ENCODE measurements at regions not wholly inside any gene's neighbourhood (a gene's known extent, or its start where the extent isn't known, plus 50 kb on each side); places are given as distances from the start of the nearest gene placed in this dataset.

GRCh38 chr5:97600486-97600885, 417.4 kb upstream of the RIOK2 start:
- ChIA-PET POLR2A (no interaction called here), CTCF (no interaction called here)
- Histone ChIP-seq H3K4me1 (ENCODE audit: control insufficient read depth, insufficient read depth, low read length) (no peaks in the 10 kb centered on the region), H3K4me3 (ENCODE audit: low read depth, low read length) (no peak overlapping the region), H3K9me3 (ENCODE audit: control insufficient read depth, insufficient read depth, low read depth, low read length) (no peaks in the 10 kb centered on the region), H3K36me3 (ENCODE audit: control insufficient read depth in 2 of 2, insufficient read depth in 1 of 2, low read length in 2 of 2) (no peaks in the 10 kb centered on the region), H3K27ac (ENCODE audit: extremely low read depth, low read depth, low read length) (no peak overlapping the region)
- TF ChIP-seq ZBTB48 (tag by site-specific recombination; IDR thresholded peaks at IDR 0.05) = no peak
- no peak for TF ChIP-seq OVOL3 (tag by site-specific recombination; IDR thresholded peaks at IDR 0.05)
- TF ChIP-seq GLI2 (tag by site-specific recombination; IDR thresholded peaks at IDR 0.05; ENCODE audit: borderline replicate concordance, low read depth) = no peak
- no peak for TF ChIP-seq ZNF837 (tag by site-specific recombination; IDR thresholded peaks at IDR 0.05)
- no peak for TF ChIP-seq ZNF561 (tag by site-specific recombination; IDR thresholded peaks at IDR 0.05; ENCODE audit: borderline replicate concordance)
- no peak for TF ChIP-seq PRDM1 (tag by site-specific recombination; IDR thresholded peaks at IDR 0.05)
- TF ChIP-seq ZNF791 (tag by site-specific recombination; IDR thresholded peaks at IDR 0.05) = no peak
- no peak for TF ChIP-seq SCRT2 (tag by site-specific recombination; IDR thresholded peaks at IDR 0.05)
- no peak for TF ChIP-seq ZBTB7A (tag by site-specific recombination; IDR thresholded peaks at IDR 0.05; ENCODE audit: low read depth)
- no peak for TF ChIP-seq KLF7 (tag by site-specific recombination; IDR thresholded peaks at IDR 0.05; ENCODE audit: borderline replicate concordance)
- no peak for TF ChIP-seq ZFP3 (tag by site-specific recombination; IDR thresholded peaks at IDR 0.05; ENCODE audit: low read depth)
- no peak for TF ChIP-seq ELK4 (IDR thresholded peaks at IDR 0.05; ENCODE audit: borderline replicate concordance, low read depth, low read length)
- no peak for TF ChIP-seq HOXD13 (CRISPR knock-in tag; IDR thresholded peaks at IDR 0.05; ENCODE audit: borderline replicate concordance)
- TF ChIP-seq GLIS1 (tag by site-specific recombination; IDR thresholded peaks at IDR 0.05) = no peak
- no peak for TF ChIP-seq SETDB1 (IDR thresholded peaks at IDR 0.05; ENCODE audit: insufficient read length, low read length)
- TF ChIP-seq KLF8 (tag by site-specific recombination; IDR thresholded peaks at IDR 0.05) = no peak
- TF ChIP-seq ZNF555 (tag by site-specific recombination; conservative IDR thresholded peaks at IDR 0.05) = no peak
- no peak for TF ChIP-seq ZNF449 (tag by site-specific recombination; IDR thresholded peaks at IDR 0.05)

- CTCF ChIA-PET = interaction anchor here (0.7 kb wide), 1 partner anchor 1171 kb away, joined by 3 read pairs; no protein-coding TSS in a partner anchor
- TF ChIP-seq ZNF530 (tag by site-specific recombination; IDR thresholded peaks at IDR 0.05; ENCODE audit: low read depth) (no peak), ZNF621 (tag by site-specific recombination; IDR thresholded peaks at IDR 0.05) (no peak), ZSCAN5A (tag by site-specific recombination; IDR thresholded peaks at IDR 0.05) (no peak), ZNF416 (tag by site-specific recombination; IDR thresholded peaks at IDR 0.05) (no peak), ZNF169 (tag by site-specific recombination; IDR thresholded peaks at IDR 0.05) (no peak), ZNF560 (tag by site-specific recombination; IDR thresholded peaks at IDR 0.05; ENCODE audit: borderline replicate concordance) (no peak), ZNF544 (tag by site-specific recombination; IDR thresholded peaks at IDR 0.05) (no peak), ATF2 (tag by site-specific recombination; IDR thresholded peaks at IDR 0.05; ENCODE audit: low read depth) (no peak), PATZ1 (tag by site-specific recombination; IDR thresholded peaks at IDR 0.05) (no peak)
Measured at GRCh38 chr5:97601651-97602050, 418.6 kb upstream of the RIOK2 start.

More at GRCh38 chr5:97601651-97602050, 418.6 kb upstream of the RIOK2 start:
- POLR2A ChIA-PET = no interaction called here
- no peak overlapping the region for H3K4me3 ChIP-seq (ENCODE audit: low read depth, low read length)
- no peak overlapping the region for H3K27ac ChIP-seq (ENCODE audit: extremely low read depth, low read depth, low read length)
- H3K36me3 ChIP-seq (ENCODE audit: control insufficient read depth in 2 of 2, insufficient read depth in 1 of 2, low read length in 2 of 2) = no peaks in the 10 kb centered on the region
- no peaks in the 10 kb centered on the region for H3K9me3 ChIP-seq (ENCODE audit: control insufficient read depth, insufficient read depth, low read depth, low read length)
- no peaks in the 10 kb centered on the region for H3K4me1 ChIP-seq (ENCODE audit: control insufficient read depth, insufficient read depth, low read length)
